ENCODE measurements at regions not wholly inside any gene's neighbourhood (a gene's known extent, or its start where the extent isn't known, plus 50 kb on each side); places are given as distances from the start of the nearest gene placed in this dataset.

- no peak for TF ChIP-seq CTCF (IDR thresholded peaks at IDR 0.05)
- no peak for TF ChIP-seq POLR2A (IDR thresholded peaks at IDR 0.05)
Measured at GRCh38 chr5:82854956-82855355, 222.2 kb downstream of the TMEM167A start.

All from uterus (tissue), 2 donors.